ENCODE measurements at regions not wholly inside any gene's neighbourhood (a gene's known extent, or its start where the extent isn't known, plus 50 kb on each side); places are given as distances from the start of the nearest gene placed in this dataset.

DNA sequence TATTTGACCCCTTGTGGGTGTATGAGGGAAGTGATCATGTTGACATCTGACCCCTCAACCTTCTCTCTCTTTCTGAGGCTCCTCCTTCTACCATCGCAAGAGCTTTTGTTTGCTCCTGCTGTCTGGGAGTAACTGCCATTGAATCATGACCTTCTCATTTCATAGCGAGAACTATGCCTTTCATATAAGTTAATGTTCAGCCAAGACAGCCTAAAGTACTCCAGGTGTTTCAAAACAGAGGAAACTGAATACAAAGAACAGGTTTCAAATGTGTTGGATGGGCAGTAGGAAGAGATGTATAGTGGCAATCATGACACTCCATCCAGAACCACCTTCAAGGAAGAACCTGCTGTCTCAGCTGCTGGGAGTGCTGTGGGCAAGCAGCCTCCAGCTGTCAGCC, 403.1 kb downstream of the MID1IP1 start:
- peak; percentile 94 for FAIRE-seq
- DNase-seq (ENCODE audit: insufficient read length, low spot score), result no peak

DNA sequence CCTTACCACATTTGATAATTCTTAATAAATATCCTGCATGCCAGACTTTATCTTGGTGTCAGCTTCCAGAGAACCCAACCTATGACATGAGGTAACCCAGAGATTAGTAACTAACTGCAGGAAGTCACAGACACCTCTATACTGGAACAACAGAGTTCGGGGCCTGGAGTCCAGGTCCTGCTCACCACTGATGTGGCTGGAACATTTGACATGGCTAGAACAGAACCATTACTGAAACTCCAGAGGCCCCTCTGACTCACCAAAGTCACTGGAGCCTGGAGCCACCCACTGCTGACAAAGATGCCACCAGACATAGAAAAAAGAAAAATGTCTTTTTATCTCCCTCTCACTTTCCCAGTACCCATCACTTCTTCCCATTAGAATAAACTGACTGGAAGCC, 403.7 kb downstream of the MID1IP1 start:
- no peak for FAIRE-seq
- no peak for DNase-seq (ENCODE audit: insufficient read length, low spot score)

DNA sequence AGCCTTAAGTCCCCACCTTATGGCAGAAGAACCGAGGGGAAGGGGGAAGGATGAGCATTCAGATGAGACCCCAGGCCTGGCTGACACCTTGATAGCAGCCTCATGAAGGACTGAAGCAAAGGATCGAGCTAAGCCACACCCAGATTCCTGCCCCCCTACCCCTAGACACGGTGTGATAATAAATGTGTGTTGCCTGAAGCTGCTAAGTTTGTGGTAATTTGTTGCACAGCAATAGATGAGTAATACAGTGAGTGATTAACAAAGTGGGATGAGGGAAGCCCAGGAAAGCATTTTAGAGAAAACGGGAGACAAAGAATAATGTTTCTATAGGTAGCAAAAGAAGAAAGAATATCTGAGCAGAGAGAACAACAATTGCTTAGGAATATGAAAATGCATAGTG, 404.2 kb downstream of the MID1IP1 start:
- FAIRE-seq, result no peak

DNA sequence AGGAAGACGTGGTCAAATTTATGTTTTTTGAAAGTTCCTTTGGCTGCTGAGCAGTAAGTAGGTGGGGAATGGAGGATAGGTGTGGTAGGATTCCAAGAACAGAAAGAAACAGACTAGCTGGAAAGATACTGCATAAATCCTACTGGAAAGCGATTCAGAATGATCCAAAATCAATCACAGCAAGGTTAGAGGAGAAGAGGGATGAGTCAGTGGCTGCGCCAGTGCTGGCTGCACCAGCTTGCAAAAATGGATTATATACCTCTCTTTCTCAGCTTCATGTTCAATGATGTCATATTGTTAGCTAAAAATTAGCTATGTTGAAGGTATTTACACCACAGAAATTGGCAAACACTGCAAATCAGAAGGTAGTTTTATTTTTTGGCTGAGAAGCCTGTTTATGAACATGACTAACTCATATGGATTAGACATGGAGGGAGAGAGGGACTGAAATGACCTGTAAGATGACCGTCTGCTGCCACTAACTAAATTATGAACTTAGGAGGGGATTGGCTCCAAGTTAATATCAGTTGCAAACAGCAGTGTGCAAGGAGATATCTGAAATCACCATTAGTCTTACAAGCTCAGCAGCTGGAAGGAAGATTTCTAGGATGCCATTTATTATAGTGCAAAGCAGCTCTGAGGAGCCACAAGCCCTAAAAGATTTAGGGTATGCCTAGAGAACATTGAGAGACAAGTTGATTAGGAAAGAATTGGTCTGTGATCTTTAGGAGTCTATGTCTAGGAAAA, 405.3 kb downstream of the MID1IP1 start:
- FAIRE-seq, result no peak
- no peak for DNase-seq (ENCODE audit: insufficient read length, low spot score)

More for the DNA sequence above, 404.2 kb downstream of the MID1IP1 start:
- DNase-seq (ENCODE audit: insufficient read length, low spot score), result no peak

DNA sequence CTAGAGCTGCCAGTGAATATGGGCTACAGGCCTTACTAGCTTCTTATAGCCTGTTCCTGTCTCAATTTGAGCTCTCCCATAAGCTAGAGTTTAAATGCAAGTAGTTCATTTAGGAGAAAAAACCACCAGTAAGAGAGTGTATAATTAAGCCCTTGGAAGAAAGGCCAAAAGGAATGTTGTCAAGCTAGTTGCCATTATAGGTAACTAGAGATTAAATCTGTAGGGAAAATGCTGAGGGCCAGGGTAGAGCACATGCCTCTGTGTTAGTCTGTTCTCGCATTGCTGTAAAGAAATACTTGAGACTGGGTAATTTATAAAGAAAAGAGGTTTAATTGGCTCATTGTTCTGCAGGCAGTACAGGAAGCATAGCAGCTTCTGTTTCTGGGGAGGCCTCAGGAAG, 410.2 kb downstream of the MID1IP1 start:
- DNase-seq (ENCODE audit: insufficient read length, low spot score) (no peak), FAIRE-seq (no peak)

DNA sequence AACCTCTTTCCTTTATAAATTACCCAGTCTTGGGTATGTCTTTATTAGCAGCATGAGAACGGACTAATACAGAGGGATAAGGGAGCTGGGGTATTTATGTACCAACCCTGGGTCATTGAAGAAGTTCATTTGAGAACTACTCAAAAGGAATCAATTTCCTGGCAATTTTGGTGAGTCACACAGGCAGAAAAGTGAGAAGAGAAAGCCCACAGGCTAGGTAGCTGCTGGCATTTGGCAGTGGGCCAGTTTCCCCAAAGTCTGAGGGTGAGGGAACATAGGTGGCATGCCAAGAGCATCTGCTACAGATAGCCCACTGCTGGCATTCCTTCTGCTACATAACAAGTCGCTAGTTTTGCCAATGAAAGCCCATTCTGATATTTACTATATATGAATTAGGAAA, 411.2 kb downstream of the MID1IP1 start:
- DNase-seq (ENCODE audit: insufficient read length, low spot score), result no peak
- no peak for FAIRE-seq

DNA sequence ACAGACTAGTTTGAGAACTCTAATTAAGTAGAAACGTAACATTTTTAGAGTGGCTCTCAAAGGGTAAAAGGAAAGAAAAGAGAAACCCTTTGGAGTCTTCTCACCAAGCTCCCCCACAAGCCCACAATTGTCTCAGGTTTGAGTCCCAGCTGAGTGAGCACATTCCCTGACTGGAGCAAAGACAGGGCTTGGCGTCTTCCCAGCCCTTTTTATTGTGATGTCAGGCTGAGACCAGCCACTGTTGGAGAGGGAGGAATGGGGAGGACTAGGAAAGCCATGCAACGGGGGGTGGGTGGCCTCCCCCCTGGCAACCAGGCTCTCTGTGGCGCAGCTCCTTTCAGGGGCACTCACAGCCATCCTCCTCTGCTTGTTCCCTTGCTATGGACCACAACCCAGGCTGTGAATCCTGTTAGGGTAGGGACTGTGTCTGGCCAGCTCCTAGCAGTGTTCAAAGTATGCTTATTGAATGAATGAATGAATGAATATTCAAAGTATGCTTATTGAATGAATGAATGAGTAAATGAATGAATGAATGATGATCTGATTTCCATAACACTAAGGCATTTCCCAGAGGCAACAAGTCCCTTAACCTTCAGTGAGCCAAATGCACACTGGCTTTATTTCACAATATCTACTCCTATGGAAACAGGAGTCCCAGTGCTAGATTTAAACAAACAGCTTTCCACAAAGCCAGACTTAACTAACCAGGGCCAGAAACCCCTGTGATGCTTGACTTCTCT, 413.3 kb downstream of the MID1IP1 start:
- no peak for DNase-seq (ENCODE audit: insufficient read length, low spot score)
- no peak for FAIRE-seq

DNA sequence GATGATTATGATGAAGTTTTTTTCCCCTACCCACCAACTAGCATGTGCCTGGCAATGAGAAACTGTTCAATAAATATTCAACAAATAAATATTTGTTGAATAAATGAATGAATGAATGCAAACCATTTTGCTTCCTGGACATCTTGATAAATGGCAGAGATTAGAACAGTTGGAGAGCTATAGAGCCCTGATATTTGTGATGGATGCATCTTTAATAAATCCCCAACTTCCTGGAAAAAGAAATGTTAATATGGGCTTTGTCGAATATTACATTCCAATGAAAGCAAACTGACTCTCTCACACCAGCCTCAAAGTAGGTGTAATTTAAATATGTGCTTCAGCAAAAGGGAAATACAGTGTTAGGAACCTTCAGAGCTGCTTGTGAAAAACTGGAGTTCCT, 419.7 kb downstream of the MID1IP1 start:
- FAIRE-seq (no peak), DNase-seq (ENCODE audit: insufficient read length, low spot score) (no peak)

DNA sequence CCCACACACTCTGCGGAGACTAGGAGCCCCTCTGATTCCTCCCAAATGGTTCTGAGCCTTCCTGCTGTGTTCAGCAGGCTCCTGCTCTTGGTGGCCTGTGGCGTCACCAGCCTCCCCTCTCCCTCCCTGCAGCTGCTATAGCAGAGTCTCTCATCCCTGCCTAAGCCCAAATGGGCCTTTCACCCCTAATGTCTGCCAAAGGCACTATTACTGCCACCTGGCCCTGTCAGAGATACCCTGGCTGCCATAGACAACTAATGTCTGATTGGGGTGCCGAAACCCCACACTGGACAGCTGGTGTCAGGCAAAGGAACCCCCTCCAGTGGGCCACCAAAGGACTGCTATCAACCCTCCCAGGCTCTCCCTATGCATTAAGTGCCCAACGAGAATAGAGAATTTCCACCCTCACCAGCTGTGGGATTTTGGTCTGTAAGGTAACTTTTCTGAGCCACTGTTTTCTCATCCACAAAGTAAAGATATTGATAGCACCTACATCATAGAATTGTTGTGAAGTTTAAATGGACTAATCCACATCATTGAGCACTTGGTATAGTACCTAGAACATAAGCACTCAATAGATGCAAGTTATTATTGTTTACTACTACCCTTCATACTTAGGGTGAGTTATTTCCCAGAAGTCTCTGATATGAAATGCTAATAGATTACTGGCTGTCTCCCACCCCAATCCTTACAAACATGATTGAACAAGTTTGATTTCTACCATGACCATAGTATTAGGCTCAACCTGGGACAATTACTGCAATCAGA, 421.3 kb downstream of the MID1IP1 start:
- FAIRE-seq (no peak), DNase-seq (ENCODE audit: insufficient read length, low spot score) (no peak)

DNA sequence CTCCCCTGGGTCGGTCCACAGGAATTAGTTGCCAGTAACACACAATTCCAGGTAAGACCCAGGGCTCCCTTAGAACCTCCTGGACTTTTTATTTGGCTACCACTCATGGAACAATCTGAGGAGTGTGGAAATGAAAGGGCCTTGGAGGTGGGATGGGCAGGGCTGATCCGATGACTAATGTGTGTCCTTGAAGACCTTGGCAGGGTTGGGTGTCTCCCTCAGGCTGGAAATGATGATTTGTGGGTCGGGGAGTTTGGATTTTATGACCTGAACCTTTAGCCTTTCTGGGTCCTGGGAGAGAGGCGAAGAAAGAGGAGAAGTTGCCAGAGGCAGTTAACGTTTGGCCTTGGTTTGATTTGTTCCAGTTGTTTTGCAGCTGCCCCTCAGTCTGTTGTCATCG, 425.0 kb downstream of the MID1IP1 start:
- DNase-seq (ENCODE audit: insufficient read length, low spot score), result no peak
- no peak for FAIRE-seq

DNA sequence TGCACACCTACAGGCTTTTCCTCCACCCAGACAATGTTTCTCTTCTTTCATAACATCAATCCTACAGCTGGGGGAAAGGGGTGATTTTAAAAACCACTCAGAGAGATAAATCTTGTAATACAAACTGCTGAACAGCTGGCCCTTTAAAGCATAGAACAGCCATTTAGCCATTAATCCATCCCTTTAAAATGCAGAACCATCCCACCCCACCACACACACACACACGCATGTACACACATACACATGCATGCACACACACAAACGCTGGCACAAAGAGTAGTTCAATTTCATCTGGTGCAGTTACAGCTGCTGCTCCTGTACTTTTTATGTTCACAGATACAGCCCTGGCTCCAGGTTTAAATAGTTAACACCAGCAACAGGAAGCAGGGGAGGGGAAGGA, 426.1 kb downstream of the MID1IP1 start:
- FAIRE-seq, result no peak
- no peak for DNase-seq (ENCODE audit: insufficient read length, low spot score)

DNA sequence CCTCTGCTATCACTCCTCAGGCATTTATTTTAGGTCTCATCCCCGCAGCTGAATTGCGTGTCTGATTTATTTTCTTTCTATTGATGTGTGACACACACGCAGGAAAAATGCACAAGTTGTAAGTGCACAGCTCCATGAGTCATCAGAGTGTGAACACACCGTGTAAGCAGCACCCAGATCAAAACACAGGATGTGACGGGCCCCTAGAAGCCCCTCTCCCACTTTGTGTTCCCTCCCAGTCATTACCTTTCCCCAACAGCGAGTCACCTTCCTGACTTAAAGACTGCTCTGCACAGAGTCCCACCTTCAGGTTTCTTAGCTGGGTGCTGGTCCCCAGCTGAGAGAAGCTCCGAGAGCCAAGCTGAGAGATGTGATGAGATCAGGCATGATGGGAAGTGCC, 436.7 kb downstream of the MID1IP1 start:
- DNase-seq (ENCODE audit: insufficient read length, low spot score), result no peak
- FAIRE-seq, result no peak

DNA sequence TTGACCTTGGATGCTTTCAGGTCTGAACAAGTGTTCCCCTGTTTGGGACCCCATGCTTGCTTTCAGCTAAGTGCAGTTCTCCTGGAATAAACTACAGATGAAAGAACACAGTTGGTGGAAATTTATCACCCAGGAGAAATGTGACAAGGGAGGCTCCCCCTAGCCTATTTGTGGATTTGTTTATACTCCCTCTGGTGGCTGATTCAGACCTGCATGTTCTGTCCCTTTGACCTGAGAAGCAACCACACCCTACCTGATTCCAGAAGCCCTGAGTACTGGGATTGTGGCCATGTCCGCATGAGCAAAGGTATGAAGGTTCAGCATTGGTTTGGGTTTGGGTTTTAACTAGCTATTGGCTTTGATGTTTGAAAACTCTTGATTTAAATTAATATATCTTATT, 440.9 kb downstream of the MID1IP1 start:
- DNase-seq (ENCODE audit: insufficient read length, low spot score), result no peak
- peak; percentile 96 for FAIRE-seq

DNA sequence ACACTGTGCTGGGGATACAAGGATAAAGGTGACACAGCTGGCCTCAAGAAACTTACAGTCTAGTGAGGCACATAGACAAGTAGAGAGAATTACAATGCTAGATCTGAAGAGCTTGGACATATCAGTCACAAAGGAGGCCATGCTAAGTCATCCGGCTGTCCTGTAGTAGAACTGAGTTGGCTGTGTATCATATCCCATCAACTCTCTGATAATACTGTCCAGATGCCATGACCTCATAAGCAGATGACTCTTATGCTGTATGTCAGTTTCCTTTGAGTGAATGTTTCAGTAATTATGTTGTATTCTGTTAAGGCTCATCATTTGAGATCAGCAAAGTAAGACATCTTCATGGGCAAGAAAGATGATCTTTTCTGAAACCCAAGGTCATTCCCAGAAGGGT, 442.9 kb downstream of the MID1IP1 start:
- FAIRE-seq, result no peak

DNA sequence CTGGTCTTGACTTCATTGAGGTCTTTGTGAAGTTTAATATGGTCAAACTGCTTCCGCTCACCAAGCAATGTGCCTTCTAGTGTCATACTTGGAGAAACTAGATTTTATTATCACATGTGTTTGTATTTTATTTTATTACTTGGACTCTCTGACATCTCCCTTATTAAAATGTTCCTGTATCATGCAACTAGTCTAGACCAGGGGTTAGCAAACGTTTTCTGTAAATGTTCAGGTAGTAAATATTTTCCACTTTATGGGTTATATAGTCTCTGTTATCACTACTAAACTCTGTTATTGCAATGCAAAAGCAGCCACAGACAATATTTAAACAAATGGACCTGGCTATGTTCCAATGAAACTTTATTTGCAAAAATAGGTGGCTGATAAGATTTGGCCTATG, 443.8 kb downstream of the MID1IP1 start:
- DNase-seq (ENCODE audit: insufficient read length, low spot score), result no peak
- no peak for FAIRE-seq

More for the DNA sequence above, 442.9 kb downstream of the MID1IP1 start:
- no peak for DNase-seq (ENCODE audit: insufficient read length, low spot score)

DNA sequence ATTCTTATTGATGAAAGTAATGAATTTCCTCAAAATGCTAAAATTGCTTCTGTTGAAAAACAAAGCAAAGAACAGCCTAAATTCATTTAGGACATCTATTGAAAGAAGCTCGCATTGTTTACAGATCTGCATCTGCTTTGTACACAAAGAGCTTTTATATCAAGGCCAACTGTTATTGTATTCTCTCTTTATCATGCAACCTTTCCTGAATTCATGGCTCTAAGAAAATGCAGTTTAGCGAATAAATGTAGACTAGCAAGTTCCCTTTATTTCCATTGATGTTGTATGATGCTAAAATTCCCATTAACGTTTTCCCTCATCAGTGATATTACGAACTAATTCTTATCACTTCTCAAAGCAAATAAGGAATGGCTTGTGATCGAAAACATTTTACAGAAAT, 446.3 kb downstream of the MID1IP1 start:
- FAIRE-seq (peak; percentile 73), DNase-seq (ENCODE audit: insufficient read length, low spot score) (no peak)

DNA sequence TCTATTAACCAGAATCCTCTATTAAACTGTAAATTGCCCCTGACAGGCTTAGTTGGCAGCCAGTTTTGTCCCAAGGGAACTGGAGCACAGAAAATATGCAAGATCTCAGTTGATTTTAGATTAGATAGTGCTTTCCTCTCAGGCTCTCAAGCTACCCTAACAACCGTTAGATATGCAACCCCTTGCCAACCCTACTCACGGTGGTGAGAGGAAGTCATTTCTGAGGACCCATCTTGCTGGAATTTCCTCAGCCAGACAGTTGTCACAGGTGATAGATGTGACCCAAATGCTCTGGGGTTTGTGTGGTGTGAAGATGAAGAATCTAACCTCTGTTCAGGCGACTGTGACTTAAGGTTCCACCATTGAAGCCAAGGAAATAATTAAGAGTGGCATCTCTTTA, 447.1 kb downstream of the MID1IP1 start:
- FAIRE-seq, result no peak
- no peak for DNase-seq (ENCODE audit: insufficient read length, low spot score)

DNA sequence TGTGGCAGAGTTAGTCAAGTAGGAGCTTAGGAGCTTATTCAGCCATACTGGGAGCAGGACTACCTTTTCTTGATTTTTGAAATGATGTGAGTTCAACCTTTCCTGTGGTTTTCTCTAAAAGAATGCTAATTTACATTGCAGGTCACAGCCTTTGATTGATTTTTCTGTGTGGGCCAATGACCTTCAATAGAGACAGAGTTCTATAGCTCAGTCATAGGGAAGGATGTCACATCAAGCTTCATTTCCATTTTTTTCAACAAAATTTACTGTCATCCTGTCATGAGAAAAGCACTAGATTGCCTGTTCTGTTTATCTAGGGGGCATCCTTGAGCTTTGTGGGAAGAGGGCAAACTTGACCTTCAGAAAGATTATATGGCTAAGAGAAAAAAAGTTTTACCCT, 448.7 kb downstream of the MID1IP1 start:
- DNase-seq (ENCODE audit: insufficient read length, low spot score), result no peak
- no peak for FAIRE-seq

DNA sequence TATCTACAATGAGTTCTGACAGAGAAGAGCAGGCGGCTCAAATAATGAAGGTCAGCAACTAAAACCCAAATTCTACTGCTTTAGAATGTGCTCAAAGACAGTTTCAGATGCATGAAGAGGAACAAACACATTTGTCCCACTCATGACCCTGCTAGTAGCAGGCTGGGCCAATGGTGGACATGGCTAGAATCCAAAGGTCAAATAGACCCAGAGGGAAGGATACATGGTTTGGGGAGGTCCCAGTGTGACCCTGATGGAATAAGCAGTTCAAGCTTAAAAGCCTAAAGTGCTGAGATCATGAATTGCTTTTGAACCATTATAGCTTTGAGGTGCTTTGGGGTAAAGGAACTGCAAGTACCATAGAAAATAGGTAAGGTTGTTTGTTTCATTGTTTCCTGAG, 450.7 kb downstream of the MID1IP1 start:
- FAIRE-seq, result no peak

DNA sequence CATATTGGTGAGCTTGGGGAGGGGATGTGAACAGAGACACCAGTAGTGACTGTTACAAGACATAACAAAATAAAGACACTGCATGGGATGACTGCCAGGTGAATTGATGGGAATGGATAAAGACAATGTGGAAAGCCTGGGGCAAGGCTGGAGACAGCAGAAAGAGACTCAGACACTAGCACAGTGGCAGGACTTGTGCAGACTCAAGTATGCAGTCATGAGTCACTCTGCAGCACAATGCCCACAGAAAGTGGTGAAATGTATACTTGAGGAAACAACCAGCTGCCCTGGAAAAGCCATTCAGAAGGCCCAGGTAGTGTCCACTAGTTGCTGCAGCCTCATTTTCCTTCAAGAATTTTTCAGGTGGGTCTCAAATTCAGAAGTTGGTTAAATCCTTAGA, 452.3 kb downstream of the MID1IP1 start:
- DNase-seq (ENCODE audit: insufficient read length, low spot score), result no peak
- FAIRE-seq, result no peak

More for the DNA sequence above, 450.7 kb downstream of the MID1IP1 start:
- DNase-seq (ENCODE audit: insufficient read length, low spot score), result no peak

DNA sequence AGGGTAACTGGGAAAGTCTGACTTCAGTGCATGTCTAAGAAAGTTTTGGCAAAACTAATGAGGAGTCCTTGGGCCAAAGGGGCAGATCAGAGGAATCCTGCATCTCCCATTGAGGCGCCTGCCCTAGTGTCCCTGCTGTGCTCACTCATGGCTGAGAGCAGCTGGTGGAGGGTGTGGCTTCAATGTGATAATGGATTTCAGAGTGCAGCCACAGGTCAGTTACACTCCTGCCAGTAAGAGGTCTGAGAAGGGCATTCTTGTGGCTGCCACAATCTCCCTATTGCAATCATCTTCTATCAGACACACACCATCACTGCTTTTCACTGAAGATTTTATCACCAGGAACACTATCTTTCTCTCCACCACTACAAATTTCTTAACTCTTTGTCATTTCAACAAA, 457.1 kb downstream of the MID1IP1 start:
- DNase-seq (ENCODE audit: insufficient read length, low spot score) (no peak), FAIRE-seq (no peak)

DNA sequence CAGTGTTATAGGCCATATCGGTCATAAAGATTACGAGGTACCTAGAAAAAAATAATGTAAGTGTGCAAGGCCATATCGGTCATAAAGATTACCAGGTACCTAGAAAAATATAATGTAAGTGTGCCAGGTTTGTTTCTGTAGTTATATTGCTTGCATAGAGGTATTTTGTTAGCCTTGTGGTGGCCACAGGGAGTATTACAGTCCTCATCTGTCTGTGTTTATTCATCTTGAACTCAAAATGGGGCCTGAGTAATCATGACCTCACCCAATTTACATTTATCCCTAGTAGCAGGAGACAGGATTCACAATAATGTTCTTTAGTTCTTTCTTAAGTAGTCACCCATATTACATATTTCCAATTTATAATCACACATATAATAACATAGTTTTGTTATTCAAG, 459.7 kb downstream of the MID1IP1 start:
- DNase-seq (ENCODE audit: insufficient read length, low spot score) (no peak), FAIRE-seq (no peak)

Data from GM19239 (cell line).